Kidney capillary endothelial cell (primary cell): ENCODE measurements at regions not wholly inside any gene's neighbourhood (a gene's known extent, or its start where the extent isn't known, plus 50 kb on each side); places are given as distances from the start of the nearest gene placed in this dataset.

Source experiments
- DNase-seq: peaks from one replicate; pipeline ENCODE4 v3.0.0-alpha.2; 2018; ENCODE audit warnings: low spot score

DNA sequence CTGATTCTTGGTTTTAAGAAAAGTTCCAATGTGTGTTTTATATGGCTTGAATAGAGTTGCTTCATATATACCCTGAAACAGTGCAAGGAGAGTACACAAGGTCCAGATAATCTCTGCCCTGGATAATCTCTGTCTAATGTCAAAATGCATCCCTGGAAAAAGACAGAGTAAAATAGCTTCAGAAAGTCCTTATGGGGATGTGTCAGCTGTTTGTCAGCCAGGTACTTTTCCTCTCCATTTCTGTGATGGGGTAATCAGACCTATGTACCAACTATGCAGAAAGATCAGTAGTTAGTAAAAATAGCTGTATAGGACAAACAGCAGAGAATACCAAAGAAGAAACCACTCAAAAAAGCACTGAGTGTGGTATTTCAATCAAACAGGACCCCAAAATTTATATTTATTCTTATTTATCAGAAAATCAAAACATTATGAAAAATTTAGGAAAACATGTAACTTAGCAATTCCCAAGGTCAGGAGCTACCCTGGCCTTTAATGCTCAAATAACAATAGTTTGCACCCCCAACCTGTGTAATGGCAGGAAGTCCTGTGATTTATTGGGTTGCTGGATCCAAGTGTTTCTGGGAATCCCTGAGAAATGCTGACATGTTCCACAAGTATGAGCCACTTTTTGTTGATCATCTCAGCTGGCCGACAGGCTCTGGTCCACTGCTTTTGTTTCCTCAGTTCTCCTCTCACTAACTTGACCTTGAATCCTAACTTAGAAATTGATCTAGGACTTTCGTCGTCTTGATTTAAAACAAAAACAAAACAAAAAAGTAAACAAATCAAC is 69.6 kb downstream of the MDH1 start:
- peak; percentile 32 for DNase-seq

GRCh38 chr2:63660060-63660459 is 71.3 kb downstream of the MDH1 start:
- no peak for DNase-seq

GRCh38 chr2:63661076-63661475 is 72.3 kb downstream of the MDH1 start:
- peak; percentile 81 for DNase-seq

DNA sequence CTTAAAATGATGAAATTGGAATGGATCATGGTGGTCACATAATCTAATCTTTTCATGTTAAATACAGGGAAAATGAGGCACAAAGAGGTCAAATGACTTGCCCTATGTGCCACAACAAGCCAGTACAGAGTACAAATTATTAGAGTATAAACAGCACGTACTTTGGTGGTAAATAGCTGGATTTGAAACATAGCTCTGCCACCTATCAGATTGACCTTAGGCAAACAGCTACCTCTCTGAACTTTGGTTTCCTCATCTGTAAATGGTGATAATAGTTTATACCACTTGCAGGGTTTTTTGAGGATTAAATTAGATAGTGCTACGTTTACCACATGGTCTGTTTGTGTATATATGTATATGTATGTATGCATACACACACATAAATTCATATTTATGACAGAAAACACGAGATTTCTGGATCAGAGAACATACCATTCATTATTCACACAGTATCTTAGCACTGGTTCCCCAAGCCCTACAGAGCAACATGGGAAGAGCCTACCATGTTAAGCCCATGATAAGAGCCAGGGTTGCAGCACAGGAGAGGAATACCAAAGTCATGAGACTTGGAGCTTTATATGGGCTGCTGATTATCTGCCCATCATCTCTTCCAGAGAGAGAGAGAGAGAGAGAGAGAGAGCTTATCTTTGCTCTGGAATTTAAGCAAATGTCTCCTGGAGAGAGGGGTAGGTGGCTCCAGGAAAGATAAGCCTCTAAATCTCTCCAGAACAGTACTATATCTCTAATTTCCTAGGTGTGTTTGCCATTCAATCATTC is 73.5 kb downstream of the MDH1 start:
- DNase-seq: no peak

DNA sequence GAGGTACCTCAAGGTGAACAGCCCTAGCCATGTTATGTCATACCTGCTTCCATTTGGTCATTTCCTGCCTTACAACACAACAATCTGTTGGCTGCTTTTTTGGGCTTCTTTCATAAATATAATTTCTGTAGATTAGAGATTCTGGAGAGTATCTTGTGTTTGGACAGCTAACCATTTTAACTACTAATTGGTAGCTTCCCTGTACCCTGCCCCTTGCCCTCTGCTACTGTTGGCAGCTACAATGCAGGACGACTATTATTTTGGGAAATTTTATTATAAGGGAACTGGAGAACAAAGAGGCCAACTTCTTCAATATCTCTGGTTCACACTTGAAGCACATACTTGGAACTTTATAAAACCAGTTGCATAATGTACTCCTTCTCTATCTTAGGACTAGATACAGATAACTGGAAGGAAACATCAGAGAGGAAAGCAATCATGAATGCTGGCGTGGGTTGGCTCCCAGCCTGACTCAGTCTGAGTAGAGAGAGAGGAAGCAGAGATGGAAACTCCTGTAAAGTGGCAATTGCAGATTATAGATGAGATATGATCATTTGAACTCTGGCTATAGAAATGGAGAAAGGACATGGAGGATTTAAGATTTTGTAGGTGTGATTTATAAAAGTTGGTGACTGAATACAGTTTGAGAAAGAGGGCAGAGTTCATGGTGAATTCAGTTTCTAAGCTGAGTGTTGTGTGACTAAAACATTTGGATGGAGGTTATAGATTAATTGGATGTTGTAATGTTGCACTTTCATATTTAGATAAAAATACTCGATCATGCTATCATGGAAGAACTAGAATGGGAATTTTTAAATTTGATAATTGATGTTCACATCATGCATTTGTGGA is 74.5 kb downstream of the MDH1 start:
- DNase-seq: peak; percentile 2

GRCh38 chr2:63665091-63665490 is 76.3 kb downstream of the MDH1 start:
- no peak for DNase-seq

- DNase-seq: no peak
Observed at GRCh38 chr2:63665846-63666475, 77.2 kb downstream of the MDH1 start.

DNA sequence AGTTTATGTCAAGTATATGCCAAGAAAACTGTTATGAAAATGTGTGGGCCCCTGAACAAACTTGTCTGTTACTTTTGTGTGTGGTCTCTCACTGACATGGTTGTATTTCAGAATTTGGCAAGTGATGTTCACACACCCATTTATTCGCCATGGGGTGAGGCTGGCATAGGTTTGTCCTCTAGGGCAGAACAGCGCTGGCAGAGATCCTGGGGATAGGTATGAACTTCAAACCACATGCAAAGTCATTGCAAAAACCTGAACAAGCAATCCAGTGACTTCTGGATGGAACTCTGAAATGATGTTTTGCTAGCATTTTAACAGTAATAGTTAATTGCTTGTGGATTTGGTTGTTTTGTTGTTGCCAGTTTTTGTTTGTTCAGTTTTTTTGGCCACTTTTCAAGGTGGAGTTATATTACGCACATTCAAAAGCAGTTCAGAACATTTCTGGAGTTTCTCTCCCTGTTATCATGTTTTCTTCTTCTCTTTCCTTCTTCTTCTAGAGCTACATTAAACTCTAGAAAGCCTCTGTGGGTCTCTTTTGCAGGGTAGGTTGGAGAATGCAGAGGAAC is 78.5 kb downstream of the MDH1 start:
- no peak for DNase-seq

- no peak for DNase-seq
Observed at GRCh38 chr2:63668000-63668399, 79.2 kb downstream of the MDH1 start.

DNA sequence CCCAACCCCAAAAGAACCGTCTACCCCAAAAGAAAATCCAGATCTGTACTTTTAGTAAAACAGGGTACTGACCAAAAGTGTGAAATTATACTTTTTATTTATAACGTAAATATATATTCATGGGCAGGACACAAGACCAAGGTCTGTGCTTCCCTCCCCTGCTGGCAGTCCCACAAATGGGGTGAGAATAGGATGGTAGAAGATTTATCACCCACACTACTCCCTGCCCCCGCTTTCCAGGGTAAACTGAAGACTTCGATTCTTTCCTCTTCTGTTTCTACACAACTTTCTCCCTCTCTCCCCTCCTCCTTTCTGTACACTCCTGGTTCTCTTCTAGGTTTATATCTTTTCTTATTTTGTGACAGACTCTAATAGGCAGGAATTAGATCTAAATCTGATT is 79.7 kb downstream of the MDH1 start:
- no peak for DNase-seq

DNA sequence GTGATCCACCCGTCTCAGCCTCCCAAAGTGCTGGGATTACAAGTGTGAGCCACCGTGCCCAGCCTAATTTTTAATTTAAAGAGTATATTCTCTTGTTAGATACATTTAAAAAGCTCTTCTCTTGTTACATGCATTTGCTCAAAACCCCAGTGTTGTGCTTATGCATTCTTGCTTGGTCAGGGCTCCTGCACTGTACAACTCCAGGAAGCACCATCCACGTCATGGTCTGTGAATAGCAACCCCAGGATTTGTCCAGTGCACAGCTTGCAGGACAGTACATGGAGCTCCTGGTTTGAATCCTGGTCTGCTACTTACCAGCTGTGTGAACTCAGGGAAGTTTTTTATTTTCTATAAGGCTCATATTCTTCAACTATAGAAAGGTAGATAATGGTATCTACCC is 80.8 kb downstream of the MDH1 start:
- DNase-seq: no peak

DNA sequence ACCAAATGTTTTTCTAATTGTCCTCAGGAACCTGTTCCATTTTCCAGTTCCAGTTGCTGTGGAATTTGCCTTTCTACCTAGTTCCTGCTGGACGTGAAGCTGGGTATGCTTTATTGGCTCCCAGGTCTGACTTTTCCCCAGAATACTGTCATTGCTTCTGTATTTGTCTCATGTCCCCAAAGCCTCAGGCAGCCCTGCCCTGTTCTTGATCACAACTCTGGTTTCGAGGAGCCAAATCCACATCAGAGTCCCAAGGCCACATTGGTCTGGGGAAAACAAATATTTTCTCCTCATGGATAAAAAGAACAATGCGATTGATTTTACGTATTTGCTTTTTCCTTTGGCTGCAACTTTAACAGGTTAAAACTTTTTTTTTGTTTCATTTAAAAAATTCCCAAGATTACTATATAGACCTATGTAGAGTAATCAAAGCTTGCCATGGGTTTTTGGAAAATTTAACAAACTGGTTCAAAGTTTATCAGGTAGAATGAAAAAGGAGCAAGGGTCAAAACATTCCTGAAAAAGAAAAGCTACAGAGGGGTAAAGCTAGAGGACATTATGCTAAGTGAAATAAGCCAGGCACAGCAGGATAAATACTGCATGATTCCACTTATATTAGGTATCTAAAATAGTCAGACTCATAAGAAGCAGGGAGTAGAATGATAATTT is 85.2 kb downstream of the MDH1 start:
- DNase-seq: no peak

GRCh38 chr2:63675026-63675425 is 86.3 kb downstream of the MDH1 start:
- DNase-seq: no peak

GRCh38 chr2:63676135-63676534 is 87.4 kb downstream of the MDH1 start:
- no peak for DNase-seq

GRCh38 chr2:63678085-63678484 is 89.3 kb downstream of the MDH1 start:
- no peak for DNase-seq

DNA sequence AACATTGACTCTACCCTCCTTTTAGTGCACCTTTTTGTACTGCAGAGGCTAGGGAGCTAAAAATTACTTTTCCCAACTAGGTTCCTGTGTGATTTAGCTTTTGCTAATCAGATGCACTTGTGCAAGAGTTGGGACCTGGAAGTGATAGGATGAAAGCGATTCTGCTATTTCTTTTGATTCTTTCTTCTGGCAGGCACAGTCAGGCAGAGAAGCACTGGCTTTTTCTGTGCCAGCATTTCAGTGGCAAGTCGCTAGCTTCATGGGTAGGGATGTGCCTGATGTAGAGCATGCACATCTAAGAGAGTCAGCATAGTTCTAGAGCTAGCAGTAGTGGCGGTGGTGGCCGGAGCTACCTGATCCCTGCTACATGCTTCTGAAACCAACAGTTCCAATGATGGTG is 89.8 kb downstream of the MDH1 start:
- no peak for DNase-seq

DNA sequence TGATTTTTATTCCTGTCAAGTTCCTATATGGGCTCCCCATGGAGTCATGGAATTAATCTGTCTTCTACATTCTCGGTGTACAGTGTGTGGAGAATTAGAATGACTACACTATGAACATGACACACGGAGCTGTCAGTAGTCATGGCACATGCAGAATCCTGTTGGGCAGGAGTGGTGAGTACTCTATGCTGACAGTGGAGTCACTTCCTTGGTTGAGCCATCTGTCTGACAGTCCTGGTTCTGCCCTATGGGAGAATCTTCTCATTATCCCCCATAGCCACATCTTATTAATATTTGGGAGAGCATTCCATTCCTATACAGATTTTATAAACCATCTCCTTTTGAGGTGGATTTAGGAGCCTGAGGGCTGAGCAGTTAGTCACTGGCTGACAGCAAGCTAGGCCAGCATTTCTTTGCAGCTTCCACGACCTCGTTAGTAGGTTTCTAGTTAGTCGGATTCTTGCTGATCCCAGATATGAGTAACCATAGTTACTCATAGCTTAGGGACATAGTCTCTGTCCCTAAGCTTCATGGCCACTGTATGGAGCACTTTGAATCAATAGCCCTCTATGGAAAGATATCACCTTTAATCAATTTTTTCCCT is 90.6 kb downstream of the MDH1 start:
- DNase-seq: no peak

- no peak for DNase-seq
Observed at GRCh38 chr2:63680455-63680854, 91.7 kb downstream of the MDH1 start.

DNA sequence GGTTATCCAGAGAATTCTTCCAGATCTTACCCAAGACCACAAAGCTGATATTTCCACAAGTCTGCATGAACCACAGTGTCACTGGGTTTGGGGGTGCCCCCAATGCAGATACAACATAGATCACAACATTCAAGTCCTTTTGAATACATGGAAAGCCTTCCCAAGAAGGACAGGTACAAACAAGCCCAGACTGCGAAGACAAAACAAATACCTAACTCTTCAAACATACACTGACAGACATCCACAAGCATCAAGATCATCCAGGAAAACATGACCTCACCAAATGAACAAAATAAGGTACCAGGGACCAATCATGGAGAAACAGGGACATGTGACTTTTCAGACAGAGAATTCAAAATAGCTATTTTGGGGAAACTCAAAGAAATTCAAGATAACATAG is 93.1 kb downstream of the MDH1 start:
- no peak for DNase-seq

GRCh38 chr2:63692002-63692606 is 103.3 kb downstream of the MDH1 start:
- DNase-seq: peak; percentile 48
